HepG2 (cell line): ENCODE measurements at regions not wholly inside any gene's neighbourhood (a gene's known extent, or its start where the extent isn't known, plus 50 kb on each side); places are given as distances from the start of the nearest gene placed in this dataset.

ENCODE experiments used
- ATAC-seq: fragments of 200-7000 bp; cut with Tn5 transposase; 3 replicates; pipeline ENCODE4 v1.9.1; 2020; ENCODE audit warnings: mild to moderate bottlenecking, moderate library complexity
- BruUV-seq: library from RNA; stranded (reverse); fragments of 400-500 nt; replicated peaks from 2 replicates; lab custom pipeline; 2021; lab: Mats Ljungman, UMichigan
- CTCF ChIA-PET: fragments of 300-600 bp; formaldehyde crosslinking; extraction: SDS; loops from one replicate; lab custom pipeline; 2021; ENCODE audit warnings: low total read pairs, inconsistent platforms, low intra/inter-chr PET ratio; lab: Yijun Ruan, JAX
- POLR2A ChIA-PET: fragments of 350-600 bp; sonication (Branson Sonifier 250); formaldehyde crosslinking; loops from one replicate; lab custom pipeline; 2020; ENCODE audit warnings: antibody characterized with exemption, inconsistent platforms; lab: Yijun Ruan, JAX
- DNase-seq: peaks from one replicate; pipeline ENCODE4 v3.0.0-alpha.2; 2015; ENCODE audit warnings: low spot score
- FAIRE-seq: peaks from 3 replicates; lab custom pipeline; 2011; peaks lifted over from hg19 to GRCh38; lab: Jason Lieb, UNC
- H2AFZ ChIP-seq: one replicate; pipeline ENCODE4 v1.6.1; 2011; ENCODE audit warnings: low read length, inconsistent platforms
- H3K27ac ChIP-seq: fragments of 300-600 bp; 3 replicates; pipeline ENCODE4 v1.8.0; 2011; ENCODE audit warnings: mixed run types, mild to moderate bottlenecking, mixed read lengths, low read length, inconsistent platforms; ENCODE audit not compliant: insufficient read depth; ENCODE audit errors: extremely low read length
- H3K27me3 ChIP-seq, 2 experiments: fragments of 200-600 bp in 1 of 2; 2 replicates in 1 of 2; 3 replicates in 1 of 2; pipeline versions ENCODE4 v1.6.0 to v1.8.0; 2011; ENCODE audit warnings: low read length in 2 of 2, mild to moderate bottlenecking in 2 of 2, moderate library complexity in 2 of 2, inconsistent platforms in 1 of 2; ENCODE audit not compliant: insufficient read depth in 2 of 2, control insufficient read depth in 1 of 2
- H3K36me3 ChIP-seq, 2 experiments: fragments of 200-600 bp in 1 of 2; replicated peaks in 1 of 2; 2 replicates in 1 of 2; 3 replicates in 1 of 2; pipeline versions ENCODE4 v1.5.1 to v1.8.0; 2011; ENCODE audit warnings: low read length in 2 of 2, inconsistent platforms in 1 of 2; ENCODE audit not compliant: insufficient read depth in 2 of 2, control insufficient read depth in 1 of 2
- H3K4me1 ChIP-seq: 2 replicates; pipeline ENCODE4 v1.5.1; 2012; ENCODE audit warnings: low read length, inconsistent platforms; ENCODE audit not compliant: insufficient read depth
- H3K4me2 ChIP-seq: 2 replicates; pipeline ENCODE4 v1.6.0; 2011; ENCODE audit warnings: low read depth, low read length, inconsistent platforms
- H3K4me3 ChIP-seq, 3 experiments: fragments of 200-600 bp in 1 of 3; sonication (generic), shearing (Covaris generic) in 1 of 3; replicated peaks in 1 of 3; 2 replicates each; pipeline ENCODE4 v1.5.1; 2011 to 2016; ENCODE audit warnings: low read length in 3 of 3, inconsistent platforms in 2 of 3, low read depth in 2 of 3, mild to moderate bottlenecking in 2 of 3, control low read depth in 1 of 3, mixed read lengths in 1 of 3; ENCODE audit not compliant: insufficient read depth in 1 of 3
- H3K79me2 ChIP-seq: one replicate; pipeline ENCODE4 v1.6.1; 2011; ENCODE audit warnings: low read length, inconsistent platforms; ENCODE audit not compliant: insufficient read depth
- H3K9ac ChIP-seq: 2 replicates; pipeline ENCODE4 v1.6.0; 2011; ENCODE audit warnings: mild to moderate bottlenecking, low read depth, low read length, inconsistent platforms; ENCODE audit not compliant: insufficient read depth
- H3K9me3 ChIP-seq: 2 replicates; pipeline ENCODE4 v1.5.1; 2012; ENCODE audit warnings: mild to moderate bottlenecking, low read length
- H4K20me1 ChIP-seq: 2 replicates; pipeline ENCODE4 v1.6.0; 2011; ENCODE audit warnings: inconsistent platforms, mild to moderate bottlenecking, low read length, moderate library complexity; ENCODE audit not compliant: insufficient read depth
- ARNTL ChIP-seq: sonication (generic); formaldehyde crosslinking; IDR thresholded peaks from 2 replicates; pipeline ENCODE4 v1.4.0; 2020; ENCODE audit warnings: mild to moderate bottlenecking, missing genetic modification reagents
- HNRNPK ChIP-seq: fragments of 200-400 bp; formaldehyde crosslinking; IDR thresholded peaks from 2 replicates; pipeline ENCODE4 v1.6.1; 2018; ENCODE audit warnings: low read length, low read depth, moderate library complexity, mild to moderate bottlenecking; ENCODE audit not compliant: poor library complexity, severe bottlenecking
- MAFF ChIP-seq: IDR thresholded peaks from 2 replicates; pipeline ENCODE4 v1.6.1; 2011; ENCODE audit warnings: low read depth, low read length, improper control_type of control experiment
- MAFK ChIP-seq, 2 experiments: IDR thresholded peaks in 1 of 2; conservative IDR thresholded peaks in 1 of 2; 2 replicates each; pipeline ENCODE4 v1.6.1; 2011; ENCODE audit warnings: improper control_type of control experiment in 2 of 2, low read length in 2 of 2
- MTF2 ChIP-seq: sonication (generic); formaldehyde crosslinking; IDR thresholded peaks from 2 replicates; pipeline ENCODE4 v1.5.0; 2020; ENCODE audit warnings: missing genetic modification reagents, borderline replicate concordance
- PHF8 ChIP-seq: sonication (generic); formaldehyde crosslinking; IDR thresholded peaks from 2 replicates; pipeline ENCODE4 v1.5.0; 2020; ENCODE audit warnings: missing genetic modification reagents
- SSRP1 ChIP-seq: IDR thresholded peaks from 2 replicates; pipeline ENCODE4 v1.6.1; 2016; ENCODE audit warnings: control low read depth
- TBL1XR1 ChIP-seq: fragments of 150-350 bp; IDR thresholded peaks from 2 replicates; pipeline ENCODE4 v1.6.1; 2014; ENCODE audit warnings: borderline replicate concordance, low read length; ENCODE audit not compliant: partially characterized antibody
- WIZ ChIP-seq: sonication (generic); formaldehyde crosslinking; IDR thresholded peaks from 2 replicates; pipeline ENCODE4 v1.5.1; 2020; ENCODE audit warnings: mild to moderate bottlenecking, missing genetic modification reagents
- ZFP37 ChIP-seq: sonication (generic); formaldehyde crosslinking; IDR thresholded peaks from 2 replicates; pipeline ENCODE4 v1.4.0; 2020; ENCODE audit warnings: missing genetic modification reagents, borderline replicate concordance
- ZKSCAN5 ChIP-seq: sonication (generic); formaldehyde crosslinking; IDR thresholded peaks from 2 replicates; pipeline ENCODE4 v1.5.1; 2020; ENCODE audit warnings: mild to moderate bottlenecking, missing genetic modification reagents
- ZNF317 ChIP-seq: sonication (generic); formaldehyde crosslinking; IDR thresholded peaks from 2 replicates; pipeline ENCODE4 v1.5.0; 2020; ENCODE audit warnings: mild to moderate bottlenecking, missing genetic modification reagents
- ZNF672 ChIP-seq: sonication (generic); formaldehyde crosslinking; IDR thresholded peaks from 2 replicates; pipeline ENCODE4 v1.8.1; 2022; ENCODE audit warnings: missing genetic modification reagents
- ZNF7 ChIP-seq: IDR thresholded peaks from 2 replicates; pipeline ENCODE4 v1.6.1; 2016; ENCODE audit warnings: missing biosample characterization, missing genetic modification reagents
- WGBS: methylation state at CpG from one replicate; pipeline ENCODE4 v1.1.6; 2017; ENCODE audit warnings: low lambda C conversion rate; 5-methylcytosine and 5-hydroxymethylcytosine counted together
- in situ Hi-C: cut with HindIII; loops from 2 replicates; pipeline ENCODE4 v1.10.0; 2017; ENCODE audit warnings: low pct_unique_long_range_greater_than_20kb; ENCODE audit not compliant: extremely low pct_ligation_motif_present
- intact Hi-C: fragments of 100-400 bp; cut with micrococcal nuclease; formaldehyde crosslinking; loops from one replicate; pipeline ENCODE4 v1.10.0; 2022; ENCODE audit not compliant: unreplicated experiment
- TF ChIP-seq, protein P1 (sequence below): sonication (generic); formaldehyde crosslinking; IDR thresholded peaks from 2 replicates; pipeline ENCODE4 v1.9.0; 2022; ENCODE audit warnings: low read depth, missing genetic modification reagents
- TF ChIP-seq, protein P2 (sequence below): conservative IDR thresholded peaks from 2 replicates; pipeline ENCODE4 v1.6.1; 2018; ENCODE audit warnings: missing genetic modification reagents
- TF ChIP-seq, protein P3 (sequence below): sonication (generic); formaldehyde crosslinking; IDR thresholded peaks from 2 replicates; pipeline ENCODE4 v1.9.0; 2021; ENCODE audit warnings: missing genetic modification reagents, borderline replicate concordance

DNA sequence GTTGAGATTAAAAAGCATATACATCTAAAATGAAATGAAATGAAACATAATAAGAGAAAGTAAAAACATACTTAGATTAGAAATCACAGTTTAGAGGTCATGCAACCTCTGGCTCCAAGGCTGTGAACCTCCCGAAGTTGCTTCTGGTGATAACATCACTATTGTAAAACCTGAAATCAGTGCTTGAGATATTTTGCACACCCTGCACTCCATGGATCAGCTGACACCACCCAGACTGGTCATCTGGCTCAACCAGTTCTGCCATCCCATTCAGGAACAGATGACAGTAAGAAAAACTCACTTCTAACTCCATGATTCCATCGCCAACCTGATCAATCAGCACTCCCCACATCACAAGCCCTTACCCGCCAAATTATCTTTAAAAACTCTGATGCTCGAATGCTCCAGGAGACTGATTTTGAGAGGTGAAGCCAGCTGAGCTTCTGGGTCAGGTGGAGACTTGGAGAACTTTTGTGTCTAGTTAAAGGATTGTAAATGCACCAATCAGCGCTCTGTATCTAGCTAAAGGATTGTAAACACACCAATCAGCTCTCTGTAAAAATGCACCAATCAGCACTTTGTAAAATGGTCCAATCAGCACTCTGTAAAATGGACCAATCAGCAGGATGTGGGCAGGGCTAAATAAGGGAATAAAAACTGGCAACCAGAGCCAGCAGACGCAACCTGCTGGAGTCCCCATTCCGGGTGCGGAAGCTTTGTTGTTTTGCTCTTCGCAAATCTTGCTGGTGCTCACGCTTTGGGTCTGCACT lies 162.6 kb upstream of the MAGI2 start:
- Histone ChIP-seq H3K36me3 (no peaks in the 10 kb centered on the region), H3K4me1 (no peaks in the 10 kb centered on the region), H2AFZ (no peak overlapping the region), H3K27me3 (no peaks in the 10 kb centered on the region), H3K9ac (no peak overlapping the region), H3K27ac (no peak overlapping the region), H3K9me3 (no peaks in the 10 kb centered on the region), H4K20me1 (no peaks in the 10 kb centered on the region), H3K79me2 (no peaks in the 10 kb centered on the region), H3K4me3 (no peak overlapping the region), H3K4me2 (no peak overlapping the region)
- 60% methylated on average over 10 of the region's 10 CpGs for WGBS
- DNase-seq (no peak), ATAC-seq (no peak), FAIRE-seq (no peak)
- BruUV-seq: no TSS peak
- ChIA-PET POLR2A (no interaction called here), CTCF (no interaction called here)
- in situ Hi-C loops (no loop called here), intact Hi-C loops (no loop called here)
- TF ChIP-seq ZNF7 (CRISPR knock-in tag) (no peak), MAFK (conservative IDR thresholded peaks at IDR 0.05 in 1 of 2, IDR thresholded peaks at IDR 0.05 in 1 of 2; ENCODE audit: low read length in 2 of 2) (peak; percentile 76 to 84), ZFP37 (CRISPR knock-in tag) (no peak), ZNF317 (CRISPR knock-in tag) (no peak), ARNTL (no peak), MTF2 (CRISPR knock-in tag) (no peak), SSRP1 (no peak), WIZ (CRISPR knock-in tag) (no peak), ZKSCAN5 (no peak), PHF8 (CRISPR knock-in tag) (no peak), MAFF (peak; percentile 81), TBL1XR1 (no peak), HNRNPK (no peak), ZNF672 (no peak)
- TF ChIP-seq, protein P1, sequence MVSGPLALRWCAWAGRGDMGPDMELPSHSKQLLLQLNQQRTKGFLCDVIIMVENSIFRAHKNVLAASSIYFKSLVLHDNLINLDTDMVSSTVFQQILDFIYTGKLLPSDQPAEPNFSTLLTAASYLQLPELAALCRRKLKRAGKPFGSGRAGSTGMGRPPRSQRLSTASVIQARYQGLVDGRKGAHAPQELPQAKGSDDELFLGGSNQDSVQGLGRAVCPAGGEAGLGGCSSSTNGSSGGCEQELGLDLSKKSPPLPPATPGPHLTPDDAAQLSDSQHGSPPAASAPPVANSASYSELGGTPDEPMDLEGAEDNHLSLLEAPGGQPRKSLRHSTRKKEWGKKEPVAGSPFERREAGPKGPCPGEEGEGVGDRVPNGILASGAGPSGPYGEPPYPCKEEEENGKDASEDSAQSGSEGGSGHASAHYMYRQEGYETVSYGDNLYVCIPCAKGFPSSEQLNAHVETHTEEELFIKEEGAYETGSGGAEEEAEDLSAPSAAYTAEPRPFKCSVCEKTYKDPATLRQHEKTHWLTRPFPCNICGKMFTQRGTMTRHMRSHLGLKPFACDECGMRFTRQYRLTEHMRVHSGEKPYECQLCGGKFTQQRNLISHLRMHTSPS (CRISPR knock-in tag): no peak
- TF ChIP-seq, protein P2, sequence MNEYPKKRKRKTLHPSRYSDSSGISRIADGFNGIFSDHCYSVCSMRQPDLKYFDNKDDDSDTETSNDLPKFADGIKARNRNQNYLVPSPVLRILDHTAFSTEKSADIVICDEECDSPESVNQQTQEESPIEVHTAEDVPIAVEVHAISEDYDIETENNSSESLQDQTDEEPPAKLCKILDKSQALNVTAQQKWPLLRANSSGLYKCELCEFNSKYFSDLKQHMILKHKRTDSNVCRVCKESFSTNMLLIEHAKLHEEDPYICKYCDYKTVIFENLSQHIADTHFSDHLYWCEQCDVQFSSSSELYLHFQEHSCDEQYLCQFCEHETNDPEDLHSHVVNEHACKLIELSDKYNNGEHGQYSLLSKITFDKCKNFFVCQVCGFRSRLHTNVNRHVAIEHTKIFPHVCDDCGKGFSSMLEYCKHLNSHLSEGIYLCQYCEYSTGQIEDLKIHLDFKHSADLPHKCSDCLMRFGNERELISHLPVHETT: no peak
- TF ChIP-seq, protein P3, sequence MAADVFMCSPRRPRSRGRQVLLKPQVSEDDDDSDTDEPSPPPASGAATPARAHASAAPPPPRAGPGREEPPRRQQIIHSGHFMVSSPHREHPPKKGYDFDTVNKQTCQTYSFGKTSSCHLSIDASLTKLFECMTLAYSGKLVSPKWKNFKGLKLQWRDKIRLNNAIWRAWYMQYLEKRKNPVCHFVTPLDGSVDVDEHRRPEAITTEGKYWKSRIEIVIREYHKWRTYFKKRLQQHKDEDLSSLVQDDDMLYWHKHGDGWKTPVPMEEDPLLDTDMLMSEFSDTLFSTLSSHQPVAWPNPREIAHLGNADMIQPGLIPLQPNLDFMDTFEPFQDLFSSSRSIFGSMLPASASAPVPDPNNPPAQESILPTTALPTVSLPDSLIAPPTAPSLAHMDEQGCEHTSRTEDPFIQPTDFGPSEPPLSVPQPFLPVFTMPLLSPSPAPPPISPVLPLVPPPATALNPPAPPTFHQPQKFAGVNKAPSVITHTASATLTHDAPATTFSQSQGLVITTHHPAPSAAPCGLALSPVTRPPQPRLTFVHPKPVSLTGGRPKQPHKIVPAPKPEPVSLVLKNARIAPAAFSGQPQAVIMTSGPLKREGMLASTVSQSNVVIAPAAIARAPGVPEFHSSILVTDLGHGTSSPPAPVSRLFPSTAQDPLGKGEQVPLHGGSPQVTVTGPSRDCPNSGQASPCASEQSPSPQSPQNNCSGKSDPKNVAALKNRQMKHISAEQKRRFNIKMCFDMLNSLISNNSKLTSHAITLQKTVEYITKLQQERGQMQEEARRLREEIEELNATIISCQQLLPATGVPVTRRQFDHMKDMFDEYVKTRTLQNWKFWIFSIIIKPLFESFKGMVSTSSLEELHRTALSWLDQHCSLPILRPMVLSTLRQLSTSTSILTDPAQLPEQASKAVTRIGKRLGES (CRISPR knock-in tag): no peak
